ENCODE measurements at regions not wholly inside any gene's neighbourhood (a gene's known extent, or its start where the extent isn't known, plus 50 kb on each side); places are given as distances from the start of the nearest gene placed in this dataset.

- Histone ChIP-seq H3K4me1 (ENCODE audit: insufficient read depth, poor library complexity, severe bottlenecking) (no peaks in the 10 kb centered on the region), H3K9me3 (ENCODE audit: severe bottlenecking) (no peaks in the 10 kb centered on the region), H3K4me3 (ENCODE audit: severe bottlenecking) (no peak overlapping the region), H3K36me3 (ENCODE audit: low read depth) (no peaks in the 10 kb centered on the region), H3K27me3 (ENCODE audit: insufficient read depth, poor library complexity, severe bottlenecking) (no peaks in the 10 kb centered on the region), H3K27ac (ENCODE audit: poor library complexity, severe bottlenecking) (no peak overlapping the region)
- peak; percentile 88 for TF ChIP-seq CTCF (IDR thresholded peaks at IDR 0.05; ENCODE audit: poor library complexity, severe bottlenecking)
- no peak for DNase-seq (ENCODE audit: low spot score)
- peak; percentile 64; the same call in 2 of the 3 replicates for ATAC-seq (ENCODE audit: low read depth)
These were observed 203.0 kb downstream of the SOCS6 start for GRCh38 chr18:70491734-70492348.

GRCh38 chr18:70489986-70490933, 201.4 kb downstream of the SOCS6 start:
- Histone ChIP-seq H3K4me1 (ENCODE audit: insufficient read depth, poor library complexity, severe bottlenecking) (no peaks in the 10 kb centered on the region), H3K27me3 (ENCODE audit: insufficient read depth, poor library complexity, severe bottlenecking) (peaks cover 7% of the 10 kb centered on the region), H3K9me3 (ENCODE audit: severe bottlenecking) (no peaks in the 10 kb centered on the region), H3K36me3 (ENCODE audit: low read depth) (no peaks in the 10 kb centered on the region), H3K27ac (ENCODE audit: poor library complexity, severe bottlenecking) (no peak overlapping the region), H3K4me3 (ENCODE audit: severe bottlenecking) (no peak overlapping the region)
- ATAC-seq (ENCODE audit: low read depth) (peak; percentile 64), DNase-seq (ENCODE audit: low spot score) (no peak)
- TF ChIP-seq CTCF (IDR thresholded peaks at IDR 0.05; ENCODE audit: poor library complexity, severe bottlenecking): peak; percentile 89

- Histone ChIP-seq H3K27ac (ENCODE audit: poor library complexity, severe bottlenecking) (no peak overlapping the region), H3K36me3 (ENCODE audit: low read depth) (no peaks in the 10 kb centered on the region), H3K4me3 (ENCODE audit: severe bottlenecking) (no peak overlapping the region), H3K4me1 (ENCODE audit: insufficient read depth, poor library complexity, severe bottlenecking) (no peaks in the 10 kb centered on the region), H3K27me3 (ENCODE audit: insufficient read depth, poor library complexity, severe bottlenecking) (peaks cover 10% of the 10 kb centered on the region), H3K9me3 (ENCODE audit: severe bottlenecking) (no peaks in the 10 kb centered on the region)
- ATAC-seq (ENCODE audit: low read depth): no peak
- TF ChIP-seq CTCF (IDR thresholded peaks at IDR 0.05; ENCODE audit: poor library complexity, severe bottlenecking): no peak
- no peak for DNase-seq (ENCODE audit: low spot score)
These were observed 200.7 kb downstream of the SOCS6 start for GRCh38 chr18:70489571-70489970.

GRCh38 chr18:70469916-70470315, 181.1 kb downstream of the SOCS6 start:
- no peak for ATAC-seq (ENCODE audit: low read depth)
- Histone ChIP-seq H3K27ac (ENCODE audit: poor library complexity, severe bottlenecking) (no peak overlapping the region), H3K36me3 (ENCODE audit: low read depth) (no peaks in the 10 kb centered on the region), H3K4me3 (ENCODE audit: severe bottlenecking) (no peak overlapping the region), H3K9me3 (ENCODE audit: severe bottlenecking) (no peaks in the 10 kb centered on the region), H3K27me3 (ENCODE audit: insufficient read depth, poor library complexity, severe bottlenecking) (no peaks in the 10 kb centered on the region), H3K4me1 (ENCODE audit: insufficient read depth, poor library complexity, severe bottlenecking) (no peaks in the 10 kb centered on the region)
- no peak for DNase-seq (ENCODE audit: low spot score)
- no peak for TF ChIP-seq CTCF (IDR thresholded peaks at IDR 0.05; ENCODE audit: poor library complexity, severe bottlenecking)
